Mesodermal cell (in vitro differentiated cells): ENCODE measurements at regions not wholly inside any gene's neighbourhood (a gene's known extent, or its start where the extent isn't known, plus 50 kb on each side); places are given as distances from the start of the nearest gene placed in this dataset.

Experiments used
- H3K27ac ChIP-seq: 2 replicates; pipeline ENCODE4 v1.7.0; 2013; ENCODE audit warnings: mild to moderate bottlenecking, low read depth, low read length, moderate library complexity; ENCODE audit not compliant: severe bottlenecking
- H3K36me3 ChIP-seq: 2 replicates; pipeline ENCODE4 v1.7.1; 2013; ENCODE audit warnings: mild to moderate bottlenecking, low read length, moderate library complexity; ENCODE audit not compliant: control insufficient read depth, insufficient read depth
- H3K4me1 ChIP-seq: one replicate; pipeline ENCODE4 v1.7.1; 2013; ENCODE audit warnings: mild to moderate bottlenecking, low read length; ENCODE audit not compliant: insufficient read depth, control insufficient read depth, poor library complexity, severe bottlenecking
- H3K4me3 ChIP-seq: 2 replicates; pipeline ENCODE4 v1.7.0; 2013; ENCODE audit warnings: low read length, control low read depth, mild to moderate bottlenecking; ENCODE audit not compliant: insufficient read depth, poor library complexity, severe bottlenecking; ENCODE audit errors: extremely low read depth
- H3K9me3 ChIP-seq: 2 replicates; pipeline ENCODE4 v1.7.1; 2013; ENCODE audit warnings: mild to moderate bottlenecking, low read length, moderate library complexity; ENCODE audit not compliant: control insufficient read depth
- whole genome bisulfite sequencing, 2 experiments: methylation state at CpG; one replicate each; pipeline ENCODE4 v1.1.5; 2013; ENCODE audit warnings: missing lambda C conversion rate in 2 of 2; ENCODE audit not compliant: insufficient coverage in 2 of 2; 5-methylcytosine and 5-hydroxymethylcytosine counted together

DNA sequence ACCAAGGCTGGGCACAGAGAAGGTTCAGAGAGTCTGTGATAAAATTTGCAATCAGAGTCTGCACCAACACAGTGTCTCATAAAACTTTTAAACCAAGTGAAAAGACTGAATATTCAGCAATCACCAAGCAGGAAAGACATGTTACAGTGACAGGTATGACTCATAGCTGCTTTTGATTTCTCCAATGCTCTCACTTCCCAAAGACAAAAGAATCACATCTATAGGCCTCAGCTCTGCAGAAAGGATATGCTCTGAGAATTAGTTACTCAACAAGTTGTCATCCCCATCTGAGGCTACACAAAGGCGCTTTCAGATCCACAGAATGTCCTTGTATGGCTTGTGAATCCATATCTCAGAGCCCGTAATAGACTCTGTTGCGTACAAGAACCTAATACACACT is 92.5 kb downstream of the KCNF1 start:
- no peaks in the 10 kb centered on the region for H3K4me1 ChIP-seq
- no peaks in the 10 kb centered on the region for H3K9me3 ChIP-seq
- no peaks in the 10 kb centered on the region for H3K36me3 ChIP-seq
- WGBS, 2 experiments = 83% methylated on average over 1 of the region's 3 CpGs; no CpG with 5 or more reads in 1 of the 2 experiments
- no peak overlapping the region for H3K4me3 ChIP-seq
- peak overlapping the region; percentile 32 for H3K27ac ChIP-seq

DNA sequence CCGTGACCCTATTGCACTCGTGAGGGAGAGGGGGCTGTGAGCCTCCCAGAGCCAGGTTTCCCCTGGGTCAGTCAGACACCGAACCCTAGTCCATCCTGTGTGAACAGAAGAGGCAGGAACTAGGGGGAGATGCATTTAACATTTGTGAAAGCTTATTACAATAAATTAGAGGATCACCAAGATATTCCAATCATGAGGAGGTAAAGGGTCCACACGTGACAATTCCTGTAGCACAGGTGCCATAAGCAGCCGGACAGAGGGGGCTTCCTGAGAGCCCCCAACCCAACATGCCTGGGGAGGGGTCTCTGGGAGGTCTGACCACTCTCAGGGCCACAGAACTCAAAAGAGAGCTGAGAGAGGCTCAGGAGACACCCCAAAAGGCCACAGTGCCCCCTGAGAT is 93.3 kb downstream of the KCNF1 start:
- H3K4me1 ChIP-seq = no peaks in the 10 kb centered on the region
- H3K36me3 ChIP-seq = no peaks in the 10 kb centered on the region
- H3K9me3 ChIP-seq = no peaks in the 10 kb centered on the region
- WGBS, 2 experiments = 91 to 93% methylated on average over 3 to 4 of the region's 5 CpGs
- H3K4me3 ChIP-seq = no peak overlapping the region
- H3K27ac ChIP-seq = no peak overlapping the region

DNA sequence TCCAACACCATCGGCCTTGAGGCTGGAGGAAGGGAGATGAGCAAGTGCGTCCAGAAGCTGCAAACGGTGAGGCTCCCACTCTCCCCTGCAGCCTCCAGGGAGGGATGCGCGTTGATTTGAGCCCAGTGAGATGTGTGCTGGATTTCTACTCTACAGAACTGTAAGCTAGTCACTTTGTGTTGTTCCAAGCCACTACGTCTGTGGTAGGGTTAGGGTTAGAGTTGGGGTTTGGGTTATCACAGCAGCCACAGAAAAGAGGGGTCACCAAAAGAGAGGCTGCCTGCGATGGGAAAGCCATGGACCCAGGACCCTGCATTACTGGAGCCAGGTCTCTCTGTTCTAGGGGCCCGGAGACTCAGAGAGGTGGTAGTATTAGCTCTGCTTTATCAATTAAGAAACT is 94.5 kb downstream of the KCNF1 start:
- Histone ChIP-seq H3K4me1 (no peaks in the 10 kb centered on the region), H3K4me3 (no peak overlapping the region), H3K36me3 (no peaks in the 10 kb centered on the region), H3K27ac (no peak overlapping the region), H3K9me3 (peaks cover 5% of the 10 kb centered on the region)
- 91 to 94% methylated on average over 4 to 7 of the region's 8 CpGs for WGBS, 2 experiments

DNA sequence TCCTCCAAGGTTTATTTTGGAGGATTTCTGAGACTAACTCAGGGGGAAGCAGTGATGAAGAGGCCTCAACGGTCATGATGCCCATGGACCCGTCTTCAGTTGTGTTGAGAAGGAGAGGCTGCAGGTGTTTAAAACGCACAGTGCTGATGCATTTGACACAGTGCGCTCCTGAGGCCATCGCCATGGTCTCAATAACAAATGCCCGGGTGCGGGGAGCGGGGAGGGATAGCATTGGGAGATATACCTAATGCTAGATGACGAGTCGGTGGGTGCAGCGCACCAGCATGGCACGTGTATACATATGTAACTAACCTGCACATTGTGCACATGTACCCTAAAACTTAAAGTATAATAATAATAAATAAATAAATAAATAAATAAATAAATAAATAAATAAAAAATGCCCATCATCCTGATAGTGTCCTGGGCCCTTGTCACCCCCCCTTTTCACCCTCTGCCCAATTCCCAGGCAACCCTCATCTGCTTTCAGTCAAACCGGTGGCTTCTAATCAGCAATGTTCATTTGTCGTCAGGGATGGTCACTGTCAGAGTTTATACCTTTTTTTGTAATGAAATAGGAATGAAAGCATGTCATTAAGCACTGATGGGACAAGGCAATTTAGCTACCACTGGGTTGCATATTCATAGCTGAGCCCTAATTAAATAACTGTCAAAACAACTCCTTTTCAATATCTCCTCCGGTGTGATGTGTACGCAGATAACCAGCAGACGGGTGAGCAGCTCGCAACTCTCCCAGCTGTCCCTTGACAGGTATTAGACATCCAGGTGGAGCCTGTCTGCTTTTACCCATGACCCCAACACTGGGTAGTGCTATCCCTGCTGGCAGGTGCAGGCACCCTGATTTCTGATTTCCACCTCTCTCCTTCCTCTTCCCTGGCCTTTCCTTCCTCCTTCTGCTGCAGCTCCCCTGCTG is 95.9 kb downstream of the KCNF1 start:
- Histone ChIP-seq H3K27ac (no peak overlapping the region), H3K4me3 (no peak overlapping the region), H3K36me3 (no peaks in the 10 kb centered on the region), H3K4me1 (no peaks in the 10 kb centered on the region), H3K9me3 (peaks cover 11% of the 10 kb centered on the region)
- 86 to 96% methylated on average over 12 to 13 of the region's 18 CpGs for WGBS, 2 experiments

DNA sequence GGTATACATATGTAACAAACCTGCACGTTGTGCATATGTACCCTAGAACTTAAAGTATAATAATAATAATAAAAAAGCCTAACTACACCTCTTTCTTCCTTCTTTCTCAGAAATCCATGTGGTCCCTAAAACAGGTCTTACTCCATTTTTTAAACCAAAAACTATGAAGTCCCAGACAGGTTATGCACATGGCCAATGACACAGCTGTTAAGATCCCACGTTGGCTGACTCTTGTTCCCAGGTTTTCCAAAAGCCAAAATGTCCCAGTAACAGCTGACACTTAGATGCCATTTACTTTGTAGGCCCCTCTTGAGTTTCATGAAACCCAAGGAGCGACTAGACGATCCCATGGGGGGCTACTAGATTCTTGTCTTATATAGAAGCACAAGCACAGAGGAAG is 97.0 kb downstream of the KCNF1 start:
- H3K27ac ChIP-seq = no peak overlapping the region
- H3K36me3 ChIP-seq = no peaks in the 10 kb centered on the region
- 84 to 100% methylated on average over 1 to 3 of the region's 4 CpGs for WGBS, 2 experiments
- H3K4me1 ChIP-seq = no peaks in the 10 kb centered on the region
- peaks cover 15% of the 10 kb centered on the region for H3K9me3 ChIP-seq
- no peak overlapping the region for H3K4me3 ChIP-seq

DNA sequence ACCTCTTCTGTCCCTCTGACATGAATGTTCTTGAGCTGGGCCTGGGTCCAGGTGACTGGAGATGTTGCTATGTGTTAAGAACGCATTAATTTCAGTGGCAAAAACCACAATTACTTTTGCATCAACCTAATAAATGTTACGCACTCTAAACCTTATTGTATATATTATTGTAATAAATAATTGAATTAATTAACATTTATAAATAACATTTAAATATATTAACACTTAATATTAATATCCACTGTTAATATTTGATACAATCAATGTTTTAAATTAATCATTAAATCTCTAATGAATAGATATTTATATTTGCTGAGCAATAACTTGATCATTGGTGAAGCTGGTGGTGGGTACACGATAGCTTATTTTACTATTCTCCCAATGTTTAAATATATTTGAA is 97.4 kb downstream of the KCNF1 start:
- Histone ChIP-seq H3K36me3 (no peaks in the 10 kb centered on the region), H3K27ac (no peak overlapping the region), H3K4me3 (no peak overlapping the region), H3K4me1 (no peaks in the 10 kb centered on the region), H3K9me3 (peaks cover 15% of the 10 kb centered on the region)
- no CpG with 5 or more reads among the region's 3 CpGs for WGBS, 2 experiments

DNA sequence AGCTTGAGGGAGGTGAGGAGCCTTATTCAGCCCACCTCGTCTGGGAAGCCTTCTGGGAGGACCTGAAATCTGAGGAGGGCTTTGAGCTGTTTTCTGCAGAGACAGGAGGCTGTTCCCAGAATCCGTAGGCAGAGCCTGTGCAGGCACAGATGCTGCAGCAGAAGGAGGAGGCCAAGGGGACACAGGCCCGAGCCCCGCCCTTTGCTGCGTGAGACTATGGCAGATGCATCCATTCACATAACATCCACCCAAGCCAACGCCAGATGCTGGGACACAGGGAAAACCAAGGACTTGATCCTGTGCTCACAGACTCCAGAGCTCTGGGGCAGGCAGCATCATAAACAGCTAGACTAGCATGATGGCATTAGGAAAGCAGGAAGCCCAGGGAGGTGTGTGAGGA is 98.2 kb downstream of the KCNF1 start:
- 60 to 69% methylated on average over 2 of the region's 6 CpGs for WGBS, 2 experiments
- H3K36me3 ChIP-seq = no peaks in the 10 kb centered on the region
- H3K27ac ChIP-seq = no peak overlapping the region
- H3K4me3 ChIP-seq = no peak overlapping the region
- no peaks in the 10 kb centered on the region for H3K4me1 ChIP-seq
- H3K9me3 ChIP-seq = peaks cover 15% of the 10 kb centered on the region

DNA sequence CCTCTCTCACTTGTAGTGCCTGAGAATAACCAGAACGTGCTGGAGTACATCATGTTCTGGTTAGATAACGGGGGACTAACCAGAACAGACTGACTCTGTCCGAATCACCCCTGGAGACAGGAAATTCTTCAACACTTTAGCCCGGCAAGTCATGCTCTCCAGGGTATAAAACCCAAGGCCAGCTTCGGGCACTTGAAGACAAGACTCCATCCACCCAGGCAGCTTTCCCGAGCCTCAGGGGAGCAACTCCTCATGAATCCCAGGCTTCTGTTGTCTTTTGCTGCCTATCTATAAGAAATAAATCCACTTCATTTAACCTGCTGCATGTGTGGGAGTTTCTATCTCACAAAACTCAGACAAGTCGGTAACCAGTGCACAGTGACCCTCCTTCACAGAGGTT is 99.6 kb downstream of the KCNF1 start:
- H3K4me3 ChIP-seq = no peak overlapping the region
- H3K9me3 ChIP-seq = peaks cover 15% of the 10 kb centered on the region
- whole genome bisulfite sequencing, 2 experiments = 93% methylated on average over 6 of the region's 7 CpGs; no CpG with 5 or more reads in 1 of the 2 experiments
- H3K4me1 ChIP-seq = no peaks in the 10 kb centered on the region
- no peaks in the 10 kb centered on the region for H3K36me3 ChIP-seq
- no peak overlapping the region for H3K27ac ChIP-seq

DNA sequence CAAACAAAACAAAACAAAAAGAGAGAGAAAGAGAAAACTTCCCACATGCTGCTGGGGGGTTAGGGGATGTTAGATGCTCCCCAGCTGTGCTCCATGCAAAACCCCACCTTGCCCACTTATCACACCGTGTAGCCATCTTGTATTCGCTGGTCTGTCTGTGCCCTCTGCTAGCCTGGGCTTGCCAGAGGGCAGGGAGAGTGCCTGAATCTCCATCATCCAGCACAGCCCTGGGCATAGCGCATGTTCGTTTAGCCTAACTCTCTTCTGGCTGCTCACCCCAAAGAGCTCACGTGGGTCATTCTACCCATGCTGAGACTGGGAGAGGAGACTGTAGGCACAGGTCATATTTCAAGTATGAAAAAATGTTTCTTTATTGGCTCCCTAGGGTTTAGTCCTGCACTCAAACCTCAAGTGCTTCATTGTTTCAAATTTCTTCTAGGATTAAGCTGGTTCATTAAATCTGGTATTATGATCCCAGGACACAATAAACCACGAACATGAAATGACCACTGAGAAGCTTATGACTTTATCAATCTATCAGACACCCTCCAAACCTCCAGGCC is 100.5 kb downstream of the KCNF1 start:
- no peak overlapping the region for H3K27ac ChIP-seq
- H3K4me3 ChIP-seq = no peak overlapping the region
- peaks cover 15% of the 10 kb centered on the region for H3K9me3 ChIP-seq
- 95 to 100% methylated on average over 5 of the region's 6 CpGs for WGBS, 2 experiments
- H3K4me1 ChIP-seq = no peaks in the 10 kb centered on the region
- no peaks in the 10 kb centered on the region for H3K36me3 ChIP-seq

DNA sequence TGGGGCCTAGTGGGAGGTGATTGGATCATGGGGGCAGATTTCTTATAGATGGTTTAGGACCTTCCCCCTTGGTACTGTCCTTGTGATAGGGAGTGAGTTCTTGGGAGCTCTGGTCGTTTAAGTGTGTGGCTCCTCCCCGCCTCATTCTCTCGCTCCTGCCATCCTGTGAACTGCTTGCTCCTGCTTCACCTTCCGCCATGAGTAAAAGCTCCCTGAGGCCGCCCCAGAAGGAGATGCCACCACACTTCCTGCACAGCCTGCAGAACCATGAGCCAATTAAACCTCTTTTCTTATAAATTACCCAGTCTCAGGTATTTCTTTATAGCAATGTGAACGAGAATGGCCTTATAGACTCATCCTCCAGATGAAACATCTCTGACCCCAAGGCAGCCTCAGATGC is 101.5 kb downstream of the KCNF1 start:
- H3K9me3 ChIP-seq = peaks cover 15% of the 10 kb centered on the region
- 83 to 86% methylated on average over 3 to 5 of the region's 6 CpGs for WGBS, 2 experiments

DNA sequence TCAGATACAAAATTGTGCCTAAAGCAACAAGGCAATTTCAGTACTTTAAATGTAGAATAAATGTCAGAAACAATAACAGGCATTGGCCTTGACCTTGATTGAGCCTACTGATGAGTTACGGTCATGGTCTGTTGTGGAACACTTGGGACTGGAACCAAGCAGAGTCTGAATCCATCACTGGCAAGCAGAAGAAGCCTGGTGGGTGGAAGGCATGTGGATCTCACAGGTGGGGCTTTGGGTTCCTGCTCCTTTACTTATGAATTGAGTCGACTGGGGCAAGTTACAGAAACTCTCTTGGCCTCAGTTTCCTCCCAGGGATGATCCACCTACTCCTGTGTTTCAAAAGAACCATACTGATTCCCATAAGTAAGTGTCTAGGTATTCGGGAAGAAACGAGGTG is 102.3 kb downstream of the KCNF1 start:
- Histone ChIP-seq H3K36me3 (no peaks in the 10 kb centered on the region), H3K27ac (no peak overlapping the region), H3K9me3 (peaks cover 15% of the 10 kb centered on the region), H3K4me3 (no peak overlapping the region), H3K4me1 (no peaks in the 10 kb centered on the region)
- 90% methylated on average over 3 to 4 of the region's 4 CpGs for WGBS, 2 experiments

More for the DNA sequence above, 101.5 kb downstream of the KCNF1 start:
- Histone ChIP-seq H3K27ac (no peak overlapping the region), H3K4me1 (no peaks in the 10 kb centered on the region), H3K36me3 (no peaks in the 10 kb centered on the region), H3K4me3 (no peak overlapping the region)
